Colonic mucosa (tissue), 4 donors: ENCODE measurements at regions not wholly inside any gene's neighbourhood (a gene's known extent, or its start where the extent isn't known, plus 50 kb on each side); places are given as distances from the start of the nearest gene placed in this dataset.
A peak's percentile ranks its signal among the peaks of the same experiment; 100 is the strongest.

ENCODE experiments used
- DNase-seq: peaks from one replicate; pipeline ENCODE4 v3.0.0-alpha.2; 2020
- H3K27ac ChIP-seq: fragments of 200-600 bp; one replicate; pipeline ENCODE4 v1.8.0; 2021
- H3K27me3 ChIP-seq: fragments of 200-600 bp; one replicate; pipeline ENCODE4 v1.8.0; 2021
- H3K36me3 ChIP-seq: fragments of 200-600 bp; one replicate; pipeline ENCODE4 v1.8.0; 2021
- H3K4me1 ChIP-seq: fragments of 200-600 bp; one replicate; pipeline ENCODE4 v1.8.0; 2021; ENCODE audit warnings: mild to moderate bottlenecking
- H3K4me3 ChIP-seq: fragments of 200-600 bp; one replicate; pipeline ENCODE4 v1.8.0; 2021
- H3K9ac ChIP-seq, 2 donors: one replicate each; pipeline ENCODE4 v1.7.0; 2013; ENCODE audit warnings: control low read depth in 2 of 2, low read depth in 2 of 2, low read length in 2 of 2
- H3K9me3 ChIP-seq: fragments of 200-600 bp; one replicate; pipeline ENCODE4 v1.8.0; 2021
- CTCF ChIP-seq: fragments of 200-600 bp; IDR thresholded peaks from one replicate; pipeline ENCODE4 v1.8.0; 2022; ENCODE audit warnings: antibody characterized with exemption, mild to moderate bottlenecking
- intact Hi-C: fragments of 100-400 bp; cut with DNase I; formaldehyde crosslinking; loops from one replicate; pipeline ENCODE4 v1.14.1; 2022
- donor health status: healthy.
- donor health status: DM: no; HTN: no; CAD: no.
- donor health status: DM: no; HTN: no; CAD: no.

DNA sequence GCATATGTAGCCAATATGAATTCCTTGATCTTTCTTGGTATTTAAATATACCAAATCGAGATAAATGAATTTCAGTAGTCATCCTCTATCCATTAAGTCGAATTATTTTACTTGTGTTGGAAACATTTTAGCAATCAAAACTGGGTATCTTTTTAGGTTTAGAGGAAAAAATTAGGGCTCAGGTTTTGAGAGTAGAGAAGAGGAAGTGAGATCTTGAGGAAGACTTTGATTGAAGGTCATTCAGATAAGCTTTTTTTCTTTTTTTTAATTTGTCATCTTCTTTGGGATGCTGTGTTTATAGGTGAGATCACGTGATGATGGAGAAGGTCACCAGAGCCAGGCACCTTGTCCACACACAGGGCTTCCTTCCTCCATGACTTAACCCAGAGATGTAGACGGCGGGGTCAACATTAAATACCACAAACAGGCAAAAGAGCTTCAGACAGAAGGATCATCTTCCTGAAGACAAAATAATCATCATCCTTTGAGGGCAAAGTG, 750.1 kb downstream of the RNF144A start:
- no peak for TF ChIP-seq CTCF
- no peaks in the 10 kb centered on the region for H3K4me1 ChIP-seq
- no peaks in the 10 kb centered on the region for H3K9me3 ChIP-seq
- intact Hi-C loops = no loop called here
- H3K27me3 ChIP-seq = no peaks in the 10 kb centered on the region
- H3K36me3 ChIP-seq = no peaks in the 10 kb centered on the region
- H3K4me3 ChIP-seq = no peak overlapping the region
- no peak overlapping the region for H3K9ac ChIP-seq
- no peak overlapping the region for H3K27ac ChIP-seq
- no peak for DNase-seq

DNA sequence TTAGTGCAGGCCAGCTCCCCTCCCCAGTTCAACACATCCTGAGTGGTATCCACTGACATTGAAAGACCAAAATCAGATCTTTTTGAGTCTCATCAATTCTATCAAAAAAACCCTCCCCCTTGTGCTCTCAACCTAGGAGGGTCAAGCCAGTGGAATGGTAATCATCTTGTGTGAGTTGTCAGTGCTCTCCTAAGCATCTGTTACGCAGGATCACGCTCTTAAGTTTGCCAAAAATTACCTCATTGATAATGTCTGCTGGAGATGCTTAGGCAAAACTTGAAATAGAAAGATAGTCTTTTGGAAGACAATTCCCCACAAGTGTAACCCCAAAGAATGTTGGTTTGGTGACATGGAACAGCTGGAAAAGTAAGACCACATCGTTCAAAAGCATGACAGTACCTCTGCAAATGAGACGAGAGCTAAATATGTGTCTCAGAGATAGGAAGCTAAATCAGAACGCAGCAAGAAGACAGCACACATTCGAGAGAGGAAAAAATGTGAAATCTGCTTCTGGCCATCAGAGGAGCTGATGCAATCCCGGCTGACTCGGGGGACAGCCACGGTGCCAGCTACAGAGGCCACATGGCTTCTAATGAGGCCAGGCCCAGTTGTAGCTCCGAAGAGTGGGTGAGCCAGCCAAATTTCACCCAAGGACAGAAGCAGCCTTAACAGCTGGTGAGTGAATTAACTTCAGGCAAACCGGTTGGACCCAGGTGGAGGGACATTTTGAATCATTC, 753.9 kb downstream of the RNF144A start:
- Histone ChIP-seq H3K4me1 (no peaks in the 10 kb centered on the region), H3K27ac (no peak overlapping the region), H3K27me3 (no peaks in the 10 kb centered on the region), H3K9me3 (no peaks in the 10 kb centered on the region), H3K4me3 (no peak overlapping the region), H3K9ac (no peak overlapping the region), H3K36me3 (no peaks in the 10 kb centered on the region)
- no peak for TF ChIP-seq CTCF
- intact Hi-C loops = loop anchor here (5.0 to 10.0 kb wide), 2 partner anchors 244 to 576 kb away; no protein-coding TSS in a partner anchor
- no peak for DNase-seq

GRCh38 chr2:7672027-7672684, 754.9 kb downstream of the RNF144A start:
- H3K9me3 ChIP-seq = no peaks in the 10 kb centered on the region
- H3K4me1 ChIP-seq = no peaks in the 10 kb centered on the region
- TF ChIP-seq CTCF = peak; percentile 66
- H3K27me3 ChIP-seq = no peaks in the 10 kb centered on the region
- DNase-seq = peak; percentile 76
- H3K27ac ChIP-seq = no peak overlapping the region
- no peak overlapping the region for H3K9ac ChIP-seq
- H3K36me3 ChIP-seq = no peaks in the 10 kb centered on the region
- no peak overlapping the region for H3K4me3 ChIP-seq
- intact Hi-C loops = loop anchor here (5.0 to 10.0 kb wide), 2 partner anchors 245 to 577 kb away; no protein-coding TSS in a partner anchor

- H3K9me3 ChIP-seq = no peaks in the 10 kb centered on the region
- no peaks in the 10 kb centered on the region for H3K36me3 ChIP-seq
- H3K9ac ChIP-seq = no peak overlapping the region
- no peak overlapping the region for H3K27ac ChIP-seq
- no peaks in the 10 kb centered on the region for H3K4me1 ChIP-seq
- intact Hi-C loops = loop anchor here (5.0 to 10.0 kb wide), 2 partner anchors 245 to 578 kb away; no protein-coding TSS in a partner anchor
- no peak for TF ChIP-seq CTCF
- H3K27me3 ChIP-seq = no peaks in the 10 kb centered on the region
- DNase-seq = no peak
- H3K4me3 ChIP-seq = no peak overlapping the region
Observed at GRCh38 chr2:7672685-7673071, 755.5 kb downstream of the RNF144A start.

DNA sequence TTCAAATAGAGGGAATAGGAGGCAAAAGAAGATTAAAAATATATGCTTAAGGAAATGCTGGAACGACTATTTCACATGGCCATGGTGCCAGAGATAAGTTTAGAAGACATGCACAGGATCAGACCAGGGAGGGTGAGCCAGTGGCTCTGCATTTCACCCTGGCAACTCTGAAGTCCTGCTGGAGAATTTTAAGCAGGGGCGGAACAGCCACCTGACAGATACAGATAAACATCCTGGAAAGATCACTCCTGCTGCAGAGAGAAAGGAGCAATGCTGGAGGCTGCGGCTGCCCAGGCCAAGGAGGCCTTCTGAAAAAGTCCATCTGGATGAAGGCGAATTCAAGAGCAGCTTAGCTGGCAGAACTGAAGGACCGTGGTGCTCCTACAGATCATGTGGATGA, 755.9 kb downstream of the RNF144A start:
- no peak for TF ChIP-seq CTCF
- Histone ChIP-seq H3K9me3 (no peaks in the 10 kb centered on the region), H3K4me3 (no peak overlapping the region), H3K9ac (no peak overlapping the region), H3K27me3 (no peaks in the 10 kb centered on the region), H3K36me3 (no peaks in the 10 kb centered on the region), H3K4me1 (no peaks in the 10 kb centered on the region), H3K27ac (no peak overlapping the region)
- intact Hi-C loops = loop anchor here (5.0 to 10.0 kb wide), 2 partner anchors 246 to 578 kb away; no protein-coding TSS in a partner anchor
- DNase-seq = no peak
